GM19023 (cell line): ENCODE measurements at regions not wholly inside any gene's neighbourhood (a gene's known extent, or its start where the extent isn't known, plus 50 kb on each side); places are given as distances from the start of the nearest gene placed in this dataset.

Experiments
- ATAC-seq: cut with Tn5 transposase; IDR thresholded peaks from one replicate; pipeline ENCODE4 v1.9.1; 2021; ENCODE audit warnings: mild to moderate bottlenecking, moderate library complexity; ENCODE audit not compliant: unreplicated experiment

DNA sequence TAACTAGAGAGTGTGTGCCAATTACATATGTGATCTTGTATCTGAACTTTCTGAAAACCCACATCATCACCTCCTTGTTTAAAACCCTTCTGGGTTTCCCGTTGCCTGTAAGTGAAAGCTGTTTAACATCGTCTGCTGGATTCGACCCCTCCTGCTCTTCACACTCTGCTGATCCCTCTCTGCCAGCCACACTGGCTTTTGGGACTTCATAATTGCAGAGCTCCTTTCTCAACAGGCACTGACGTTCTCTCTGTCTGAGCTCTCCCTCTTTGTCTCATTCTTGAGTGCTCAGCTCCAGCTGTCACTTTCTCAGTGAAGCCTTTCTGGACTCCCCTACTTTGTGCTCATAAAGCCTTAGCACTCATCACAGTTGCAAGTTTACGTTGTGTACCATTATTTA is 153.9 kb downstream of the CEP135 start:
- ATAC-seq: no peak

DNA sequence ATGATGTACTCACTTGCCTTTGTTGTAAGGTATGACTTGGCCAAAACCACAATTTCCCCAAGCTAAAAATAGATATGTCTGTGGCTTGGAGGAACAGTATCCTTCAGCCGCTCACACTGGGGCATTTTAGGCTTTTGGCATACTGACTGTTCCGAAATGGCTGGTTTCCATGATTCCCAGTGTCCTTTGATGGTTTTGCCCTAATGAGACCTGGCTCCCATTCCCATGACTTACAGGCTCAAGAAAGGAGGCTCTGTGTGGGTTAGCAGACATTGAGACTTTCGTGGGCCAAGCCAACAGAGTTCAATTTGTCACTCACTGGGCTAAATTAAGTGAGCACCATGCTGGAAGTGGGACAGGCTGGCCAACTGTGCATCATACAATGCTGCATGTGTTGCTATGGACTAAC is 150.6 kb downstream of the CEP135 start:
- ATAC-seq: no peak

DNA sequence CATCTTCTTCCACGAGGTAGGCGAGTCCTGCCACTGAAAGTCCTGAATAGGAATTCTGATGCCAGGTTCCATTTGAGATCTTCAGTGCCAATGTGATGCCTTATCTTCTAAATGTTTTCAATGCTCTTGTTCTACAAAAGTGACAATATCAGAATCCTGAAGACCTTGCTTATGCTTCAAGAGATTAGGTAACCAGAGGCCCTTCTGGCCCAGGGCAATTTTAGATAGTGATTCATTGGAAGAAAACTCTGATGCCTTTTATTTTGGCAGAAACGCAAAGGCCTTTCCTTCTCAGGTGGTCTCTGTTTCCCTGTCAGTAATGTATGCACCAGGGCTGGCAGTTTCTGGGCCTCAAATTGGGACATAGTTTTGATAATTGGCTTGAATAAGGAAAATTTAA is 144.8 kb downstream of the CEP135 start:
- no peak for ATAC-seq

- no peak for ATAC-seq
These were observed 143.8 kb downstream of the CEP135 start for GRCh38 chr4:56092540-56092939.

DNA sequence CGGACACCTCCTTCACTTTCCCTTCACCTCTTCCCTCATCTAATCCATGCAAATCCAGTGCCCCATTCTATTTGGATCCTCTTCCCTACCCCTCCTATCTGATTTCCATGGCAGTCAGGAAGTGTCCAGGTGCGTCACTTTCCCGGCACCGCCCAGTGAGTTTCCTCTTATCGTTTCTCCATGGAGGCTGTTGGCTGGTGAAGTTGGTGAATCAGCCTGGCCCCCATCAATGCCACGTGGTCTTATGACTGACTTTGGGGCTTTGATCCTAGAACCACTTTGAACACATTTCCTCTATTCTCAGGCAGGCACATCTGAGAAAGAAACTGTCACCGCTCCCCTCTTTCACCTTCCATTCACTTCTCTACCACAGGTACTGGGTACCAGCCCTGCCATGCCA is 137.8 kb downstream of the CEP135 start:
- no peak for ATAC-seq

- no peak for ATAC-seq
These were observed 137.4 kb downstream of the CEP135 start for GRCh38 chr4:56086073-56086541.

- ATAC-seq: no peak
These were observed 136.5 kb downstream of the CEP135 start for GRCh38 chr4:56085275-56085674.

- no peak for ATAC-seq
These were observed 136.1 kb downstream of the CEP135 start for GRCh38 chr4:56084851-56085250.
